ENCODE measurements at regions not wholly inside any gene's neighbourhood (a gene's known extent, or its start where the extent isn't known, plus 50 kb on each side); places are given as distances from the start of the nearest gene placed in this dataset.

GRCh38 chr7:25877802-25878789 lies 273.9 kb upstream of the NFE2L3 start:
- Mint-ChIP-seq H3K4me1 (ENCODE audit: low read depth) (no peaks in the 10 kb centered on the region), H3K36me3 (ENCODE audit: low read depth) (no peaks in the 10 kb centered on the region), H3K9me3 (peaks cover 4% of the 10 kb centered on the region), H3K27ac (no peak overlapping the region), H3K27me3 (ENCODE audit: insufficient read depth) (peaks cover 54% of the 10 kb centered on the region), H3K4me3 (no peak overlapping the region)
- no peak for DNase-seq (ENCODE audit: low spot score)
- intact Hi-C loops (cut with micrococcal nuclease) = no loop called here

DNA sequence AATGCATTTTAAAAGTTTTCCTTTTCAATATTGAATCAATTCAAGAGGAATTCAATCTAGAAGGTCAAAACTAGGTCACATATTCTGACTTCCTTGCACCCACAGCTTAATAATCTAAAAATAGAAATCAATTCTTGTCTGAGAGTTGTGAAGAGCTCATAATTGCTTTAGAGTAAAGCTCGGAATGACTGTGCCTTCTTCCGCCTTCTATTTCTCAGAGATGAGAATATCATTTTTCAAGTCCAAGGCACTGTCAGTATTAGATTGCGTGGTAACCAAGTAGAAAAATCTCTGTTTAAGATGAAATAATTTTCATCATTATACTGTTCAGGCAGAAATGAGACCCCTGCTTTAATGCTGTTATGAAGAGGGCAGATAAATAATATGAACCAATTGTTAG lies 272.2 kb upstream of the NFE2L3 start:
- intact Hi-C loops (cut with micrococcal nuclease) = no loop called here
- Mint-ChIP-seq H3K9me3 (peaks cover 4% of the 10 kb centered on the region), H3K4me3 (no peak overlapping the region), H3K4me1 (ENCODE audit: low read depth) (no peaks in the 10 kb centered on the region), H3K36me3 (ENCODE audit: low read depth) (no peaks in the 10 kb centered on the region), H3K27ac (no peak overlapping the region), H3K27me3 (ENCODE audit: insufficient read depth) (peaks cover 55% of the 10 kb centered on the region)
- DNase-seq (ENCODE audit: low spot score) = no peak

- no peak overlapping the region for H3K4me3 Mint-ChIP-seq
- no peak for DNase-seq (ENCODE audit: low spot score)
- no peaks in the 10 kb centered on the region for H3K36me3 Mint-ChIP-seq (ENCODE audit: low read depth)
- peaks cover 63% of the 10 kb centered on the region for H3K27me3 Mint-ChIP-seq (ENCODE audit: insufficient read depth)
- intact Hi-C loops (cut with micrococcal nuclease) = no loop called here
- H3K9me3 Mint-ChIP-seq = peaks cover 4% of the 10 kb centered on the region
- no peaks in the 10 kb centered on the region for H3K4me1 Mint-ChIP-seq (ENCODE audit: low read depth)
- no peak overlapping the region for H3K27ac Mint-ChIP-seq
Observed at GRCh38 chr7:25881317-25882037, 270.5 kb upstream of the NFE2L3 start.

- peaks cover 55% of the 10 kb centered on the region for H3K27me3 Mint-ChIP-seq (ENCODE audit: insufficient read depth)
- intact Hi-C loops (cut with micrococcal nuclease) = no loop called here
- no peak for DNase-seq (ENCODE audit: low spot score)
- no peak overlapping the region for H3K27ac Mint-ChIP-seq
- no peaks in the 10 kb centered on the region for H3K4me1 Mint-ChIP-seq (ENCODE audit: low read depth)
- no peaks in the 10 kb centered on the region for H3K36me3 Mint-ChIP-seq (ENCODE audit: low read depth)
- H3K4me3 Mint-ChIP-seq = no peak overlapping the region
- H3K9me3 Mint-ChIP-seq = no peaks in the 10 kb centered on the region
Observed at GRCh38 chr7:25882151-25882773, 269.7 kb upstream of the NFE2L3 start.

GRCh38 chr7:25884265-25884828 lies 267.7 kb upstream of the NFE2L3 start:
- DNase-seq (ENCODE audit: low spot score) = no peak
- Mint-ChIP-seq H3K27me3 (ENCODE audit: insufficient read depth) (peaks cover 46% of the 10 kb centered on the region), H3K9me3 (no peaks in the 10 kb centered on the region), H3K36me3 (ENCODE audit: low read depth) (no peaks in the 10 kb centered on the region), H3K4me1 (ENCODE audit: low read depth) (no peaks in the 10 kb centered on the region), H3K27ac (no peak overlapping the region), H3K4me3 (no peak overlapping the region)
- intact Hi-C loops (cut with micrococcal nuclease) = no loop called here

- peaks cover 44% of the 10 kb centered on the region for H3K27me3 Mint-ChIP-seq (ENCODE audit: insufficient read depth)
- no peak overlapping the region for H3K27ac Mint-ChIP-seq
- intact Hi-C loops (cut with micrococcal nuclease) = no loop called here
- DNase-seq (ENCODE audit: low spot score) = no peak
- H3K36me3 Mint-ChIP-seq (ENCODE audit: low read depth) = no peaks in the 10 kb centered on the region
- no peaks in the 10 kb centered on the region for H3K9me3 Mint-ChIP-seq
- H3K4me3 Mint-ChIP-seq = no peak overlapping the region
- H3K4me1 Mint-ChIP-seq (ENCODE audit: low read depth) = no peaks in the 10 kb centered on the region
Observed at GRCh38 chr7:25885057-25885576, 266.9 kb upstream of the NFE2L3 start.

DNA sequence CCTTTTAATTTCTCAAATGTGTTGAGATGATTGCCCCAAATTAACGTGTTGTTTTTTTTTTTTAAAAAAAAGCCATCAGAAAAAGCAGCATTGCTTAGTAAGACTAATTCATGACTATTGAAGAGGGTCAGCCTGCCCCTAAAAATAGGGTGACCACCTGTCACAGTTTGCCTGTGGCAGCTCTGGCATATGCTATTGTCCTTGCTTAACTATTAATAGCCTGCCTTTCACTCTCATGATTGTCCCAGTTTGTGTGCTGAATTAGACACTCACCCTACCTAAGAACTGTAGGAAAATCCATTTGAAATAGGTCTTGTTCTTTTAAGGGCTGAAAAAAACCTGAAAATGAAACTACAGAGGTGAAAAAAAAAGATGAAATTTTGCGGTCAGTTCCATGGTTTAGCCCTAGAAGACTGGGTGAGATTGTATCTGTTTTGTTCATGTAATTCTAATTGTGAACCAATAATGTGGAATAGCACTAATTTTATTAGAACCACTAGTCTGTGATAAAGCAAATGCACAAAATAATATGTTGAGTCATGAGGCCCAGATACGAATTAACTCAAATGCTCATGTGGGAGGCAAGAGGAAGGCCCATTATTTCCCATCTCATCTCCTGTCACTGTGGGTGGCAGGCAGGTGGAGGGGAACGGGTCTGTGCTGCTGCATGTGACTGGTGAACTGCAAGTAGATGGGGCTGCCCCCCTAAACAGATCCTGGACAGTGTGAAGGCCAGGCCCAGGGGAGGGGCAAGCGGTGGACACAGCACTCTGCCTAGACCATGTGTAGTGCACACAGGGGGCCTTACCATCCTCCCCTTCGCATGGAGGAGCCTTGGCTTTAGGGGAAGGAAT lies 265.4 kb upstream of the NFE2L3 start:
- Mint-ChIP-seq H3K36me3 (ENCODE audit: low read depth) (no peaks in the 10 kb centered on the region), H3K9me3 (no peaks in the 10 kb centered on the region), H3K27ac (no peak overlapping the region), H3K4me1 (ENCODE audit: low read depth) (no peaks in the 10 kb centered on the region), H3K27me3 (ENCODE audit: insufficient read depth) (peaks cover 39% of the 10 kb centered on the region), H3K4me3 (no peak overlapping the region)
- no peak for DNase-seq (ENCODE audit: low spot score)
- intact Hi-C loops (cut with micrococcal nuclease) = no loop called here

GRCh38 chr7:25887266-25887665 lies 264.7 kb upstream of the NFE2L3 start:
- Mint-ChIP-seq H3K9me3 (no peaks in the 10 kb centered on the region), H3K27me3 (ENCODE audit: insufficient read depth) (peaks cover 37% of the 10 kb centered on the region), H3K4me1 (ENCODE audit: low read depth) (no peaks in the 10 kb centered on the region), H3K4me3 (no peak overlapping the region), H3K27ac (no peak overlapping the region), H3K36me3 (ENCODE audit: low read depth) (no peaks in the 10 kb centered on the region)
- DNase-seq (ENCODE audit: low spot score) = no peak
- intact Hi-C loops (cut with micrococcal nuclease) = no loop called here

DNA sequence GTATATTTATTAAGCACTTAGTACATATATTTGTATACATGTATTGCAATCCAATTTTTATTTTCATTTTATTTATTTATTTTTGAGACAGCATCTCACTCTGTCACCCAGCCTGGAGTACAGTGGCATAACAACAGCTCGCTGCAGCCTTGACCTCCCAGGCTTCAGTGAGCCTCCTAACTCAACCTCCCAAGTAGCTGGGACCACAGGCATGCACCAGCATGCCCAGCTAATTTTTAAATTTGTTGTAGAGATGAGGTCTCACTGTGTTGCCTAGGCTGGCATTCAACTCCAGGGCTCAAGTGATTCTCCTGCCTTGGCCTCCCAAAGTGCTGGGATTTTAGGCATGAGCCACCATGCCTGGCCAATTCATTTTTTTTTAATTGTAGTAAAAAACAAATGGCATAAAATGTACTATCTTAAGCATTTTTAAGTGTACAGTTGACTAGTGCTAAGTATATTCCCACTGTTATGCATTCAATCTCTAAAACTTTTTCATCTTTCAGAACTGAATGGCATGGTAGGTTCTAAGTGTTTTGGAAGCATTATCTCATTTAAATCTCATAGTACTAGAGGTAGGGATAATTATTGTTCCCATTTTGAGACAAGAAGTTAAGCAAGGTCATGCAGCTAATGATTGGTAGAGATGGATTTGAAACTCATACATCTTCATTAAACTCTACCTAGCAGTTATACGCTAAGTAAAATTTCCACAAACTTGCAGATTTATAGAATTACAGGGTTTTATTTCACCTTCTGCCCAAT lies 264.0 kb upstream of the NFE2L3 start:
- Mint-ChIP-seq H3K27ac (no peak overlapping the region), H3K4me3 (no peak overlapping the region), H3K36me3 (ENCODE audit: low read depth) (peaks cover 3% of the 10 kb centered on the region), H3K27me3 (ENCODE audit: insufficient read depth) (peaks cover 36% of the 10 kb centered on the region), H3K9me3 (no peaks in the 10 kb centered on the region), H3K4me1 (ENCODE audit: low read depth) (peaks cover 4% of the 10 kb centered on the region)
- intact Hi-C loops (cut with micrococcal nuclease) = no loop called here
- no peak for DNase-seq (ENCODE audit: low spot score)

DNA sequence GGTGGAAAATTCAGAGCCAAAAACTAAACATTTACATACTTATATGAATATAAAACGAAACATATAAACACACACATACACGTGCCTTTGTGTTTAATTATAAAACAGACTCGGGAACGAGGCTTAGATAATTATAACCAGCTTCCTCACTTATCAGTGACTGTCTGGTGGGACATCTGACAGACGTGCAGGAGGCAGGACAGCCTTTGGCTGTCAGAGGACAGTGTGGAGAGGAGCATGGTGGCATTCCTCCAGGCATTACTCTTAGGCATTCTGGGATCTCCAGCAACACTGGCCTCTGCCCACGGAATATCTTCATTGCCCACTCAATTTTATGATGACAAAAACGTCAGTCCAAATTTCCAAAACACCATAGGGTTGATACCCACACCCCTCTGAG lies 262.2 kb upstream of the NFE2L3 start:
- Mint-ChIP-seq H3K36me3 (ENCODE audit: low read depth) (peaks cover 3% of the 10 kb centered on the region), H3K4me3 (no peak overlapping the region), H3K27ac (no peak overlapping the region), H3K9me3 (peaks cover 6% of the 10 kb centered on the region), H3K4me1 (ENCODE audit: low read depth) (peaks cover 22% of the 10 kb centered on the region), H3K27me3 (ENCODE audit: insufficient read depth) (peaks cover 30% of the 10 kb centered on the region)
- intact Hi-C loops (cut with micrococcal nuclease) = loop anchor here (5.0 kb wide), 1 partner anchor 308 kb away; no protein-coding TSS in a partner anchor
- no peak for DNase-seq (ENCODE audit: low spot score)

DNA sequence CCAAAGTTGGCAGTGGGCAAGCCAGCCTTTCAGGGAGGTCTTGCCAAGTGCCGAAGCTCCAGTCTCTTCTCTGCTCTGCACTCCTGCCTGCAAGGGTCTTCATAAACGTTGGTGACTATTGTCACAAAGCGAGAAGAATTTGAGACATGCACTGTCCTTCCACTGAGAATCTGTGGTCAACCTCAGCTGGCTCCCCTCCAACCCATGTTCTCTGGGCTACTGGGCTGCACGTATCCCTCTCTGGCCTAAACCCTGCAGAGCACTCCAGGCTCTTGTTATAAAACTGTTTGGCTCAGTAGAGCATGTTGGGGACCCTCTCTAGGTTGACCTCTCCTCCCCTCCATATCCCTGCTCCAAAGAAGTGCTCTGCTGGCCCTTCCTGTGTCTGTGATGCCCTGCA lies 260.4 kb upstream of the NFE2L3 start:
- peaks cover 28% of the 10 kb centered on the region for H3K4me1 Mint-ChIP-seq (ENCODE audit: low read depth)
- DNase-seq (ENCODE audit: low spot score) = no peak
- H3K36me3 Mint-ChIP-seq (ENCODE audit: low read depth) = peaks cover 3% of the 10 kb centered on the region
- no peak overlapping the region for H3K4me3 Mint-ChIP-seq
- no peak overlapping the region for H3K27ac Mint-ChIP-seq
- H3K27me3 Mint-ChIP-seq (ENCODE audit: insufficient read depth) = peaks cover 20% of the 10 kb centered on the region
- peaks cover 6% of the 10 kb centered on the region for H3K9me3 Mint-ChIP-seq
- intact Hi-C loops (cut with micrococcal nuclease) = loop anchor here (5.0 kb wide), 1 partner anchor 306 kb away; no protein-coding TSS in a partner anchor
